Endometrium (tissue), 2 donors: ENCODE measurements at regions not wholly inside any gene's neighbourhood (a gene's known extent, or its start where the extent isn't known, plus 50 kb on each side); places are given as distances from the start of the nearest gene placed in this dataset.
A peak's percentile ranks its signal among the peaks of the same experiment; 100 is the strongest.
"Not testable (repeated sequence)": the region's sequence is repeated elsewhere in the genome, so short reads cannot be mapped to it uniquely, and the experiment has no call there.

Source experiments
- FAIRE-seq: peaks from 2 replicates; lab custom pipeline; 2012; peaks lifted over from hg19 to GRCh38; lab: Jason Lieb, UNC
- donor health status: control.
- donor health status: control.

DNA sequence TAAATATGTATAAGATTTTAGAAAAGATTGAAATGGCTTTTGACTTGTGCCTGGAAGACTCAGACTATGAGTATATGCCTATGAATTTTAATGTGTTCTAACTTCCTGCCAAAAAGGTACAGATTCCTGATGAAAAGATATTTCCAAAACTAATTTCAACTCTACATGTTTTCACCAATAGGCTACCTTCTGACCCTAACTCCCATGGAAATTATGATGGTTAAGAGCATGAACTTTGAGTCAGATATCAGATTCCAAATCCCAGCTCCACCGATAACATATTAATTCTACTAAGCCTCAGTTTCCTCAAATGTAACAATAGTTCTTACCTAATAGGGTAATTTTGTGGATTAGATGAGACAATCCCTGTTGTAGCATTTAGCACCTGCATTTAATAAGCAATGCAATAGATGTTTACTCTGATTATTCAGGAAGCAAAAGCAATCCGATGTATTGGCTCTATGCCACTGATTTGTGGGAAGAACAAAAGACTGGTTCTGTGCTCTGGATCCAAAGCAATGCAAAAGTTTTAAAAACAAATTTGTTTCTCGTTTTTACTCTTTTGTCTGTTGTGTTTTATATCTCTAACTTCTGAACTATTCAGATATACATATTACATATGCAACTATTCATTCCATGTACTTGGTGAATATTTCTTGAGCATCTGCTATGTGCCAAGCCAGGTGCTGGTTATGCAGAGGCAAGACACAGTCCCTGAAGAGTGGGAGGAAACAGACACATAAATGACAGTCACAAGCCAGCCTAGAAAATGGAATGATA, 115.4 kb downstream of the GATA6 start:
- FAIRE-seq: no peak

DNA sequence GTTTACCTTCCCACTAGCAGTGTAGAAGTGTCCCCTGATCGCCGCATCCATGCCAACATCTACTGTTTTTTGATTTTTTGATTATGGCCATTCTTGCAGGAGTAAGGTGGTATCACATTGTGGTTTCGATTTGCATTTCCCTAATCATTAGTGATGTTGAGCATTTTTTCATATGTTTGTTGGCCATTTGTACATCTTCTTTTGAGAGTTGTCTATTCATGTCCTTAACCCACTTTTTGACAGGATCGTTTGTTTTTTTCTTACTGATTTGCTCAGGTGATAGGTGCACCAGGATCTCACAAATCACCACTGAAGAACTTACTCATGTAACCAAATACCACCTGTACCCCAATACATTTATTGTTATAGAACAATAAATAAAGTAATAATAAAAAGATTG, 114.5 kb downstream of the GATA6 start:
- FAIRE-seq: not testable (repeated sequence)

DNA sequence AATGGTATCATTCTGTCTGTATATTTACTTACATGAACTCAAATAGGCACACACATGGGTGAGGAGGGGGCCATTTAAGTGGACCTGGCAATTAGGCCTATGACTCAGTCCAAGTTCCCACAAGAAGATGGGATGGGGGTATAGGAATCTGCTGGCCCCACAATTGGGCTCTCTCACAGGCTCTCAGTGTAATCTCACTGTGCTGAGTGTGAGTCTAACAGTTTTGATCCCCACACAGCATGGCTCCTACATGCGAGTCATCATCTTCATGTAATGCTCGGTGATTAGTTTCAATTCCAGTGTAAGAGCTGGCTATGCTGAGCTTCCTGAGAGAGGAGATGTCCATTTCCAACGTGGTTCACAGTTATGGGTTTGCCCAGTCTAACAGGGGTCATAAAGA, 114.0 kb downstream of the GATA6 start:
- no peak for FAIRE-seq

DNA sequence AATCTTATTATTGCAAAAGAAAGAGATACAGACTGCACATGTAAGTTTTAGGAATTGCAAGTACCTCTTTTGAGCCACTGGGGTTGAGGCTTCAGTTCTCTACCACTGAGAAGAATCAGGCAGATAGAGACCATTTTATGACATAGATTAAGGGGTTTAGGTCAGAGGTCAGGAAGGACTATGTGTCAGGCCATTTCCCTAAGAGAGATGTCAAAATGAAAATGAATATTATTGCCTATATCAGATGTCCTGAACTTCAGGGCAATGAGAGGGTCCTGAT, 113.7 kb downstream of the GATA6 start:
- no peak for FAIRE-seq

DNA sequence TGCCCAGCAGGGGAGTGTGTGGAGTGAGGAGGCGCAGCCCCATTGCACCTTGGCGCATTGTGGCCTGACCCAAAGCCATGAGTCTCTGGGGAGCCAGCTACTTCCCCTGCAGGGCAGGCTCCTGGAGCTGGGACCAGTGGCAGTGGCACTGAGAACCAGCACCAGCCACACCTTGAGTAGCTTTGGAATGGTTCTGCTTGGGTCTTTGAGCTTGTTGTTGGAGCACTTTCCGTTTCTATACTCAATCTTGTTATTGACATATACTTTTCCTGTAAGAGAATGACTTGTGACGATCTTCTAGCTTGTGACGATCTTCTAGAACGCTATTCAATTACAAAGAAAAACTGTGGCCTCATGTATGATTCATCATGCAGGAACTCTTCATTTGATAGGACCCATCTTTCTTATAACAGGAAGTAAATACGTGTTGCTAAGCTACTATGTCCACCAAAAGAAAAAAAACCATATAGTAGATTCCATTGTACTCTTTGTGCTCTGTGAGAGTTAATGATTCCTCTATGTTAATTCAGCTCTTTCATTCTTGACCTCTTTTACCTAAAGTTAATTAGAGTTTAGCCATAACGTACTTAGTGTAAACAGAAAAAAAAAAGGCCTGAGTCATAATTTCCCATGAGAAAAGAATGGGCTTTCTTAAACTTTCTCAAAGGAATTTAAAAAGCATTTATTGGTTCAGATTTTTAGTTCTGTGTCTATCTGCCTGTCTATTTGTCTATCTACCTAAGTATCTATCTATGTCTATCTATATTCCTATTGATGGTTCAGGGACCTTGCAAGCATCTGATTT, 113.1 kb downstream of the GATA6 start:
- FAIRE-seq: peak; percentile 8

DNA sequence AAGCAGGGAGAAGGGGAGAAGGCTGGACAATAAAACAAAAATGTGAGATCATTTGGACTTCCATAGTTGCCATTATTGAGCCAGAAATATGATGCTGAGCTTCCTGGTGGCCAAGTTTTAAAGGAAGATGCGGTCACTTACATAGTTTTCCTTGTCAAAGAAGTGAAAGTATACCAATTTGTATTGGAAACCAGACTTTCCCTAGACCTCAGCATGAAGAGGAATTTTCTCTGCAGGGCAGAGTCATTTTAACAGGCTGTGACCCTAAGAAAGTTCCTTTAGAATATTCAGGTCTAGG, 111.0 kb downstream of the GATA6 start:
- peak; percentile 43 for FAIRE-seq

DNA sequence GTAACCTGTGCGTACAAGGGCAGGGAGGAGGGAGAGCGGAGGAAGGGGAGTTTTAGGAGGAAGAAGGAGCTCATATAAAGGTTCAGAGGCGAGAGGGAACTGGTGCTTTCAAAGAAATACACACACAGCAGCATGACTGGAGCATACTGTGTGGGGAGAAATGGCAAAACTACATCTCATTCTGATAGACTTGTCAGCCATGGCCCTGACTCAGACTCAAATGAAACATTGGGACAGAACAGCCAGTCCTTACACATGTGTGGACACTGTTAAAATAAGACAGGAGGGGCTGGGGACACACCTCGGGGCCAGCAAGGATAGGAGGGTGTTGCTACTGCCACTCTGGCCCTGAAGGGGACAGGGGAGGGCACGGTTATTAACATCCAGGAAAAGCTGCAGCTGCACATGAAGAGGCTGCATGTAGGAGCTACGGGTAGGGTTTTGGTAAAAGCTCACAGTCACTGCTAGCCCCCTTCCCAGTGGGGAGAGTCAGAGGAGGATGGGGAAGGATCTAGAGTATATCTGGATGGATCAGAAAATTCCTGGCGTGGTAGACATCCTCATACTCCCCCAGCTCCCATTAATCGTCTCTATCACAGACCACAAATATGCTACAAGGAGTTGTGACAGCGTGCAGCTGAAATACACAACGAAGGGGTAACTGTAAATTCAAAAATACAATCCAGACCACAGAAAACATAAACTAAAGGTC, 110.5 kb downstream of the GATA6 start:
- FAIRE-seq: no peak

DNA sequence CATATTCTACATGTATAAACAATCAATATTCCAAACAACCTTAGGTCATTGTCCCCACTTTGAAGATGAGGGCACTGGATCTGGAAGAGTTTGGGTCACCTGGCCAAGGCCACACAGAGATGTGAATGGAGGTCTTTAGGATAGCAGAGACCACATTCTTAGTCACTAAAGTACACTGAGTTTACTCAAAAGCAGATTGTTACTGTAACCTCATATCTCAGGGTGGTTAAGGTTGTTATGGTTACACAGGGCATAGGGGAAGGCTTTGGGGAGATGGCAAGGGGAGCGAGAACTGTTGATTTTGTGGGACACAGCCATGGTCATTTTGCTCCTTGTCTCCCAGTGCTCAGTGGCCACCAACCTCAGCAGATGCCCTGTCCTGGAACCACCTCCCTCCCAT, 109.4 kb downstream of the GATA6 start:
- FAIRE-seq: no peak

DNA sequence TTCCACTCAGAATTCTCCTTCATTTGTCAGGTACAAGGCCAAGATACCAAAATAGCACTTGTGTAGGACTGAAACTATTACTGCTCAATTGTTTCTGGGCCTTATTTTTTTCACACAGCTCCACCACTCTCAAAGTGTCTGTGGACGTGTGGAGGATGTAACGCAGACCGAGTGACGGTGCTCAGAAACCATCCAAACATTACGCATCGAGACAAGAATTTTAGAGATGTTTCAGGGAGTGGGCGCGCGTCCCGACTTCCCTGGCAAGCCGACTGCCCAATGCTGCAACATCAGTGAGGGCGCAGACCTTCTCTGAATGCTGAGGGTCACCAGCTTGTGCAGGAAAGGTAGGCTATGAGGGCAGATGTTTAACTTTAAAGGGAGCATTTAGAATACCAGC, 108.4 kb downstream of the GATA6 start:
- FAIRE-seq: no peak

DNA sequence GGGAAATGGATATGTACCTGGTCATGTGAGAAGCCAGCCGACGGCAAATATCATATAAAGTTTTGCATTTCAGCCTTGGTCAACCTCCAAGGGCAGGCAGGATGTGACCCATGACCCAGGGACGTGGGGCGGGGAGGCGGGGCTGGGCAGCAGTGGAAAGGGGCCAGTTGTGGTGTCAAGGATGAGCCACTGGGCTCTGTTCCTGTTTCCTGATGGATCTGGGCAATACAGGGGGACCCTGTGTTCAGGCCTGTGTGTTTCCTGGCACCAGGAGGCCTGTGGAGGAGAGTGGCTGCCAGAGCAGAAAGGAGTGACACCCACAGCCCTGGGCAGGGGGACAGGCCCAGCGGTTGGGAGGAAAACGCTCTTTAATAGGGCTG, 106.9 kb downstream of the GATA6 start:
- no peak for FAIRE-seq

DNA sequence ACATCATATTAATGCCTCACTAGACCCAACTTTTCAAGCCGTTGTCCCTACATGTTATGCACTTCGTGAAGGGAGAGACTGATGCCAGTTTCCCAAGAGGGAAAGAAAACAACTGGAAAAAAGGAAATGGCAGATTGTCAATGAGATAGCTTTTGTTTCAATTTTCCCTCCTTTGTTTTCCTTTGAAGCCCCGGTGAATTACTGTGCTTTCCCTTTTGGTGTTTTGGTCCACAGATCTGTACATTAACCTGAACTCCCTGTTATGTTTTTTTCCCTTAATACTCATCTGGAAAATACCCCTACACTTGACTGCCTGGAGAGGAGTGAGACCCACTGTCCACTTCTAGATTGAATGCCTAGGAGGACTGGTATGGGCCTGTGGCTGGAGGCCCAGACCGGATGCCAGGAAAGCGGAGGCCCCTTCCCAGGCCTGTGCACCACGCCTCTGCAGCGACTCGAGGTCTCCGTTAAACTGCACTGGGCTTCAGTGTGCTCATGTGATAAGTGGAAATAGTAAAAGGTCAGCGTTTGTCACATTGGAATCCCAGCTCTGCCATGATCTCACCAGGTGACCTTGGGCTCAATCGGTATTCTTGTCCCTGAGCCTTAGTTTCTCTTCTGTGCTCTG, 106.4 kb downstream of the GATA6 start:
- FAIRE-seq: no peak

DNA sequence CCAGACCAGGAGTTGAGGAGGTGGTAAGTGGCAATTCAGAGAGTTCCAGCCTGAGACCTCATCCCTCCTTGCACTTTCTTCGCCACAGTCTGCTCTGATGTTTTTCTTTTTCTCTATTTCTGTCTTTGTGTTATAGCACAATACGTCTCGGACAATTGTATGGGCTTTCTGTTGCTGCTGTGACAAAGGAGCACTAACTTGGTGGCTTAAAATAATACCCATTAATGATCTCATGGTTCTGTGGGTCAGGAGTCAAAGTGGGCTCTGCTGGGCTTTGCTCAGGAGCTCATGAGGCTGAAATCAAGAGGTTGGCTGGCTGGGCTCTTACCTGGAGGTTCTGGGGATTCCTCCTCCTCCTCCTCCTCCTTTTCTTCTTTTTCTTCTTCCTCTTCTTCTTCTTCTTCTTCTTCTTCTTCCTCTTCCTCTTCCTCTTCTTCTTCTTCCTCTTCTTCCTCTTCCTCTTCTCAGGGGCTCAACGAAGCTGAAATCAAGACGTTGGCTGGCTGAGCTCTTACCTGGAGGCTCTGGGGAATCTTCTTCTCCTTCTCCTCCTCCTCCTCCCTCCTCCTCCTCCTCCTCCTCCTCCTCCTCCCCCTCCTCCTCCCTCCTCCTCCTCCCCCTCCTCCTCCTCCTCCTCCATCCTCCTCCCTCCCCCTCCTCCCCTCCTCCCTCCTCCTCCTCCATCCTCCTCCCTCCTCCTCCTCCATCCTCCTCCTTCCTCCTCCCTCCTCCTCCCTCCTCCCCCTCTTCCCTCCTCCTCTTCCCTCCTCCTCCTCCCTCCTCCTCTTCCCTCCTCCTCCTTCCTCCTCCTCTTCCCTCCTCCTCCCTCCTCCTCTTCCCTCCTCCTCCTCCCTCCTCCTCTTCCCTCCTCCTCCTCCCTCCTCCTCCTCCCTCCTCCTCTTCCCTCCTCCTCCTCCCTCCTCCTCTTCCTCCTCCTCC, 104.0 kb downstream of the GATA6 start:
- FAIRE-seq: no peak

DNA sequence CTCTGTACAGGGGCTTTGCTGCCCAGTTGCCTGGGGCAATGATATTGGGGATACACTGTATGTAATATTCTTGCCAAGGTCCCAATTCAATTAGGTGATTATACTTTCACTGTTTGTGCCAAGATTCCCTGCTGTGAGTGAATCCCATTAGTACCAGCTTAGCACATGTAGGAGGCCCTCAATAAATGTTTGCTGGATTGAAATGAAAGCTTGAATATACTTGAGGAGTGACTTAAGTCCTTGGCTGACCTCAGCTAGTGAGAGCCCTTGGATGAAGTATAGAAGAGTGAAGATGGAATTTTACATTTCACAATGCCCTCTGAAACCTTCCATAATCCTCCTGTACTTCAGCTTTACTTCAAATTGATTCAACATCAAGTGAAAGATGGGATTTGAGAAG, 102.9 kb downstream of the GATA6 start:
- no peak for FAIRE-seq

DNA sequence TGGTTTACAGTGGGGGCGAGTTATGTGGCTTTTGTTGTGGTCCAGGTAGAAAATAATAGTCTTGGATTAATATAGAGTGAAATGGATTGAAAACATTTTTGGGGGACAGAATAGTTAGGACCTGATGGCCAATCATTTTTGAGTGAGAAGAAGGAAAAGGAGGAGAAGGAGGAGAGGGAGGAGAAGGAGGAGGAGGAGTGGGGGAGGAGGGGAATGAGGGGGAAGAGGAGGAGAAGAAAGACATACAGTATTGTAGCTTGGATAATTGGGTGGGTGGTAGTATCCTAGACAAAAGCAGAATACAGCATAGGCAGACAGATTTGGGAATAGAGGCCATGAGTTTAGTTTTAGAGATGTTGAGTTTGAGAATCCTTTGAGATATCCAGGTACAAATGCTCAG, 101.6 kb downstream of the GATA6 start:
- FAIRE-seq: no peak

DNA sequence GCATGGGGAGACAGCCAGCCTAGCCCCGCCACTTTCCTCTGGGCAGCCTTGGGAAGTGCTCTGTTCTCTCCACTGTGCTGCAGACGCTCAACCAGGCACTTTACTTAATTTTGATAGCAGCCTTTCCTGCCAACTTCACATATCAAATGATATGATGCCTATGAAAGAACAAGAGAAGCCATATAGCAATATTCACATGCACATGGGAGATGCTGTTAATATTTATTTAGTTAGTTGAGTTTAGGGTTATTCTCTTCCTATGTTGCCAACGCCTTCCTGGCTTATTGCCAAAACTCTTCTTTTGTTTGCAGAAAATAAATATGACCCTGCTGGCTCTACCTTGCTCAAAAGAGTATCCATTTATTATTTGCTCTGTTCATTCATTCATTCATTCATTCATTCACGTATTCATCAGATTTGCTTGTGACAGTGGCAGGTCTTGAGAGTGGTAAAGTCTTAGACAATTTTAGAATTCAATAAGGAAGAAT, 99.3 kb downstream of the GATA6 start:
- FAIRE-seq: no peak

DNA sequence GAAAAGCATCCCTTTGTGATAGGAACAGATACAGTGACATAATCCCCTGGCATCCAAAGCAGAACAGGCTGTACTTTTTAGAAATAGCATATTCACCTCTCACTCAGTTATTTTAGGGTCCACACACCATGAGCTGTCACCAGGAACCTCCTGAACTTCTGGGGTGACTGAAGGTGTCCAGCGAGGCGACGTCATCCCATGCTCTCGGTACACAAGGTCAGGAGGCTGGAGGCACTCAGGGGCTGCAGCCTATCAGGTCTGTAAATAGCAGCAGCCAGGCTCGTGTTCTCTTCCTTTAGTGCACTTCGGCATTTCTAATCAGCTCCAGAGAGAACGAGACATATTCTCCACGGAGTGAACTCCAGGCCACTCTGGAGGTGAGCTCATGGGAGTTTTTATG, 98.3 kb downstream of the GATA6 start:
- no peak for FAIRE-seq

DNA sequence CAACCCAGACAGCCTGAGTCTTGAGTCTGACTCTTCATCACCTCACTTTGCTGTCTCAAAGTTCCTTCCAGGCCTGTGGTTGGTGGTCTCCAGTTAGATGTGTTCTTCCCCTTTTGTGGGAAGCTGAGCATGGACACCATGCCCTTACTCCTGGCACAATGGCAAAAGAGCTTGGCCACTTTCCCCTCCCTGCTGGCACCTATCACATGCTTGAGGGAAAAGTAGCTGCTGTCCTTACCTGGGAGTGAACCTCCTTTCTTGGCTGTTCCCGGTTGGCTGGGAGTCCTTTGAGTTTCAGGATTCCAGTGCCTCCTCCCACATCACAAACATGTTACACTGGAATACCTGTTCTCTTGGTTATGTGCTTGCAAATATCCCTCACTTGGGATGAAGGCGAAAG, 97.8 kb downstream of the GATA6 start:
- FAIRE-seq: no peak

DNA sequence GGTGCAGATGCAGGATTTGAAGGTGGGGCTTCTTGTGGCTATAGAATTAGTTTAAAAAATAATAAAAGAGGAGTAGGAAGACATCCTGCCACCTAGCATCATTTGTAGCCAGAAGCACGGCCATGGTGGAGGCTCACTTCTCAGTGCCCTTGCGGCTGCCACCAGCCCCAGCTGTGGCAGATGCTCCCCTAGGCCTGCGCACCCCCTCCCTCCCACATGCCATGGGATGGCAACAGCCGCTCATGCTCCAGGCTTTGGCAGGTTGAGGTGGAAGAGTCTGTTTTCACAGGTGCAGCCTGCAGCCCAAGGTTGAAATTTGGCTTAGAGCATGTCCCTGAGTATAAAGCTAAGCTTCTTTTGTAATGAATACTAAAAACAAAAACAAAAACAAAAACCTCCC, 96.4 kb downstream of the GATA6 start:
- FAIRE-seq: no peak

DNA sequence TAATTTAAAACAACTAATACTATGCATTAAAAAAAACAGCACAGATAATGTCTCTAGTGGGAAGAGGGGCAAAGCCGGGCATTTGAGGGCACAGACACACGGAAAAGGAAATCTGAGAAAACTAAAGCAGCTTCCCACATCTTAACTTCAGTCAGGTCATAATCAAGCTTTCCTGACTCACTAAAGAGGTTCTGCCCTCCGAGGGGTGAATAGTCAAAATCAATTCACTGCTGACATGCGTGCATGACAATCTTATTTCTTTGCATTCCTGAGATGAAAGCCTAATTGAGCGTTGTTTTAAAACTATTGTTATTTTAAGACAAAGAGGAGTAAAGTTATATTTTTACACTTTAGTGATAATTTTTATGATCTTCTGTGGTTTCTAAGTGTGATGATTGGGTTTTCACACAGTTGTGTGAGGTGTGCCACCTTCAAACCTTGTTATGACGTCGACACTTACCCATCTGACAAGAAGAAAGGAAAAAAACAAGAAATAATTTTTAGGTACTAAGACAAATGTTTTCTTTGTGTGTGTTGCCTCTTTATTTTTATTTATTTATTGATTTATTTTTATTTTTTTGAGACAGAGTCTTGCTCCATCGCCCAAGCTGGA, 90.9 kb downstream of the GATA6 start:
- FAIRE-seq: no peak

DNA sequence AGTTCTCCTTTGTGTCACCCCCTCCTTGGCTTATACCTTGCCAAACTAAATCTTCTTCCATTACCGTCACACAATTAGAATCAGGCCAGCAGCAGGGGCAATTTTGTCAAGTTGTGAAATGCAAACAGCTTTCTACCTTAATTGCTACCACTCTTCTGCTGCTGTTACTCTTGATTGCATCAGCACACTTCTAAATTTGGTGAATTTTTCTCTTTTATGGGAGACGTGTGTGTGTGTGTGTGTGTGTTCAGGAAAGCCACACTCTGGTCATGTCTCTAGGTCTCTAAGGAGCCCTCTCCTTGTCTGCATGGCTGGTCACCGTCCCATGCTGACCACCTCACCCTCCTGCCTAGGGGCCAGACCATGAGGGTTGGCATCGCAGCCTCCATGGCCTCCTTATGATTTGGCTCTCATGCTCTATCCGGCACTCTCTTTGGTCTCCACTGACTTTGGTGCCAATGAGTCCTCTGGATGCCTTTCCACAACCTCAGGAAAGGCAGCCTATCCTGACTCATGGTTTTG, 87.7 kb downstream of the GATA6 start:
- FAIRE-seq: no peak

DNA sequence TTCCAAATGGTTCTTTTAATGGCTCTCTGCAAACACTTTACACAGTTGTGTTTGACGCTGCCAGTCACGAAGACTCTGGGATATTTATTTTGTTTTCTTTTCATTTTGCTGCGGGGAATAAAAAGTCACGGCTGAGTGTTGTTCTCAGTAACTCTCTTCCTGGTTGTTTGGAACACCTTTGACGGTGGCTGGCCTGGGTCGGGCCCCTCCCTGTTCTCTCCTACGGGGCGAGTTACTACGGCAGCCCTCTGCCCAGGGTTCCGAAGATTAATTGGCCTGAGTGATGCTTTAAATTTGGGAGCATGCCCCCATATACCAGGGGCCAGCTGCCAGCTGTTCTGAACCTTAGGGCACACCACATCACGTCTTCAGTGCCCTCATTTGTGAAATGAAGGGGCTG, 84.7 kb downstream of the GATA6 start:
- FAIRE-seq: no peak
